ENCODE measurements at regions not wholly inside any gene's neighbourhood (a gene's known extent, or its start where the extent isn't known, plus 50 kb on each side); places are given as distances from the start of the nearest gene placed in this dataset.

GRCh38 chr2:128797533-128797932 is 478.9 kb upstream of the HS6ST1 start:
- no peak overlapping the region for H3K4me2 ChIP-seq
- no peaks in the 10 kb centered on the region for H3K36me3 ChIP-seq
- H3K27me3 ChIP-seq: no peaks in the 10 kb centered on the region
- H4K20me1 ChIP-seq: no peaks in the 10 kb centered on the region
- no peak overlapping the region for H3K27ac ChIP-seq
- peaks cover 11% of the 10 kb centered on the region for H3K4me1 ChIP-seq
- TF ChIP-seq Cebpa-rat (IDR thresholded peaks at IDR 0.05): no peak
- no peak overlapping the region for H3K4me3 ChIP-seq
- no peak overlapping the region for H3K9ac ChIP-seq
- no peaks in the 10 kb centered on the region for H3K9me3 ChIP-seq

GRCh38 chr2:128797937-128798336 is 479.3 kb upstream of the HS6ST1 start:
- TF ChIP-seq Cebpa-rat (IDR thresholded peaks at IDR 0.05): no peak
- no peaks in the 10 kb centered on the region for H3K36me3 ChIP-seq
- no peaks in the 10 kb centered on the region for H4K20me1 ChIP-seq
- no peak overlapping the region for H3K9ac ChIP-seq
- no peaks in the 10 kb centered on the region for H3K27me3 ChIP-seq
- H3K4me3 ChIP-seq: no peak overlapping the region
- peaks cover 8% of the 10 kb centered on the region; the same call in 1 of the 2 replicates for H3K4me1 ChIP-seq
- H3K27ac ChIP-seq: no peak overlapping the region
- H3K9me3 ChIP-seq: no peaks in the 10 kb centered on the region
- no peak overlapping the region for H3K4me2 ChIP-seq

- H3K27me3 ChIP-seq: no peaks in the 10 kb centered on the region
- H3K4me3 ChIP-seq: no peak overlapping the region
- no peaks in the 10 kb centered on the region for H3K36me3 ChIP-seq
- no peak overlapping the region for H3K4me2 ChIP-seq
- no peaks in the 10 kb centered on the region for H4K20me1 ChIP-seq
- H3K27ac ChIP-seq: no peak overlapping the region
- no peak for TF ChIP-seq Cebpa-rat (IDR thresholded peaks at IDR 0.05)
- H3K4me1 ChIP-seq: 0 out of 2 replicates have a peak, but pooled peaks cover under 1% of the 10 kb centered on the region
- no peaks in the 10 kb centered on the region for H3K9me3 ChIP-seq
- H3K9ac ChIP-seq: no peak overlapping the region
These were observed 480.0 kb upstream of the HS6ST1 start for GRCh38 chr2:128798502-128799283.

DNA sequence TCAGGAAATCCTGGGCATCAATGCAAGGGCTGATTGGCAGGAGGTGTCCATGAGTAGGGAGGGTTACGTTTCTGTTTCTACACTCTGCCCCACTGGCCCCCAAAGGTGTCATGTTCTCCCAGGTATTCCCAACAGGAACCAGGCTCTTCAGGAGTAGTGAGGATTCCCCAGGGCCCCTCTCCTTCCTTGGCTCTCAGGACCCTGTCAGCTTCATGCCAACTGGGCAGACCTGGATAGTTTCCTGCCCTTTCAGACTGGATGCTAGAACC is 480.6 kb upstream of the HS6ST1 start:
- no peaks in the 10 kb centered on the region for H4K20me1 ChIP-seq
- H3K4me3 ChIP-seq: no peak overlapping the region
- H3K27ac ChIP-seq: no peak overlapping the region
- no peaks in the 10 kb centered on the region for H3K36me3 ChIP-seq
- no peaks in the 10 kb centered on the region for H3K4me1 ChIP-seq
- no peak overlapping the region for H3K4me2 ChIP-seq
- no peaks in the 10 kb centered on the region for H3K9me3 ChIP-seq
- no peak overlapping the region for H3K9ac ChIP-seq
- H3K27me3 ChIP-seq: no peaks in the 10 kb centered on the region
- no peak for TF ChIP-seq Cebpa-rat (IDR thresholded peaks at IDR 0.05)

DNA sequence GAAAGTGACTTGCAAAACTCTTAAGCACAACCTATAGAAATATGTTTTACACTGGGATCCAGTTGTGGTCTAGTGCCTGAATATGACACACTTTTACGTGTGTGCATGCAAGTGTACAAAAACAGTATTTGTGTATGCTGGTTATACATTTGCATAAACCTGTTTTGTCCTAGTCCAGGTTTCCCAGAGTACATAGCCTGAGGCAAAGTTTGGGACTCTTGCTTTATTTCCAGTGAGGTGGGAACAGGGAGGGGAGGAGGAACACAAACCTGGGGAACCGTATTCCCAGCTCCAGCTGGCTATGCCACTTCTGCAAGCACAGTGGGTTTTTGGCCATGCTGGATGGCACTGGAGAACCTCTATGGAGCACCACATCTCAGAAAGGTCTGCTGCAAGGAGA is 481.1 kb upstream of the HS6ST1 start:
- Histone ChIP-seq H3K27ac (no peak overlapping the region), H3K9ac (no peak overlapping the region), H3K9me3 (no peaks in the 10 kb centered on the region), H3K4me1 (no peaks in the 10 kb centered on the region), H4K20me1 (no peaks in the 10 kb centered on the region), H3K27me3 (no peaks in the 10 kb centered on the region), H3K4me2 (no peak overlapping the region), H3K4me3 (no peak overlapping the region), H3K36me3 (no peaks in the 10 kb centered on the region)
- no peak for TF ChIP-seq Cebpa-rat (IDR thresholded peaks at IDR 0.05)

- Histone ChIP-seq H3K27ac (no peak overlapping the region), H3K27me3 (no peaks in the 10 kb centered on the region), H3K9ac (no peak overlapping the region), H3K9me3 (no peaks in the 10 kb centered on the region), H3K4me1 (no peaks in the 10 kb centered on the region), H3K4me2 (no peak overlapping the region), H3K36me3 (no peaks in the 10 kb centered on the region), H3K4me3 (no peak overlapping the region), H4K20me1 (no peaks in the 10 kb centered on the region)
- no peak for TF ChIP-seq Cebpa-rat (IDR thresholded peaks at IDR 0.05)
These were observed 482.9 kb upstream of the HS6ST1 start for GRCh38 chr2:128801576-128801975.

GRCh38 chr2:128803222-128803621 is 484.6 kb upstream of the HS6ST1 start:
- Histone ChIP-seq H3K27me3 (no peaks in the 10 kb centered on the region), H3K4me3 (no peak overlapping the region), H3K4me2 (no peak overlapping the region), H3K9me3 (peaks cover 5% of the 10 kb centered on the region; the same call in 1 of the 2 replicates), H4K20me1 (no peaks in the 10 kb centered on the region), H3K27ac (no peak overlapping the region), H3K4me1 (no peaks in the 10 kb centered on the region), H3K9ac (no peak overlapping the region), H3K36me3 (no peaks in the 10 kb centered on the region)
- TF ChIP-seq Cebpa-rat (IDR thresholded peaks at IDR 0.05): no peak

GRCh38 chr2:128805237-128805636 is 486.6 kb upstream of the HS6ST1 start:
- Histone ChIP-seq H3K4me2 (no peak overlapping the region), H4K20me1 (no peaks in the 10 kb centered on the region), H3K4me3 (no peak overlapping the region), H3K4me1 (0 out of 2 replicates have a peak, but pooled peaks cover 4% of the 10 kb centered on the region), H3K27ac (no peak overlapping the region), H3K9ac (no peak overlapping the region), H3K9me3 (peaks cover 20% of the 10 kb centered on the region), H3K27me3 (no peaks in the 10 kb centered on the region), H3K36me3 (no peaks in the 10 kb centered on the region)
- no peak for TF ChIP-seq Cebpa-rat (IDR thresholded peaks at IDR 0.05)

- Histone ChIP-seq H4K20me1 (no peaks in the 10 kb centered on the region), H3K4me3 (no peak overlapping the region), H3K4me1 (0 out of 2 replicates have a peak, but pooled peaks cover 4% of the 10 kb centered on the region), H3K36me3 (no peaks in the 10 kb centered on the region), H3K4me2 (no peak overlapping the region), H3K27me3 (no peaks in the 10 kb centered on the region), H3K9ac (no peak overlapping the region), H3K27ac (no peak overlapping the region), H3K9me3 (peaks cover 27% of the 10 kb centered on the region)
- no peak for TF ChIP-seq Cebpa-rat (IDR thresholded peaks at IDR 0.05)
These were observed 487.2 kb upstream of the HS6ST1 start for GRCh38 chr2:128805918-128806317.

DNA sequence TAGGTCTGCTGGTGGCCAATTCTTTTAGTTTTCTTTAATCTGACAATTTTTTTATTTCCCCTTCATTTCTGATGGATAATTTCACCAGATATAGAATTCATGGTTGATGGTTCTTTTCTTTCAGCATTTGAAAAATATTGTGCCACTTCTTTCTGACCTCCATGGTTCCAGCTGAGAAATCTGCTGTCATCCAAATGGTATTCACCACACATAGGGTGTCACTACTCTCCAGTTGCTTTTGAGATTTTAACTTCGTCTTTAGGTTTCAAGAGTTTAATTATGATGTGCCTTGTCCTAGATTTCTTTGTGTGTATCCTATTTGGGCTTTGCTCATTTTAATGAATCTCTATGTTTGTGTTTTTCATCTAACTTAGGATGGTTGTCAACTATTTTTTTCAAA is 488.6 kb upstream of the HS6ST1 start:
- Histone ChIP-seq H3K27me3 (no peaks in the 10 kb centered on the region), H3K36me3 (no peaks in the 10 kb centered on the region)

More for the DNA sequence above, 488.6 kb upstream of the HS6ST1 start:
- Histone ChIP-seq H4K20me1 (no peaks in the 10 kb centered on the region), H3K4me1 (0 out of 2 replicates have a peak, but pooled peaks cover 4% of the 10 kb centered on the region), H3K4me3 (no peak overlapping the region), H3K4me2 (no peak overlapping the region), H3K9ac (no peak overlapping the region), H3K27ac (no peak overlapping the region), H3K9me3 (peaks cover 38% of the 10 kb centered on the region)
- no peak for TF ChIP-seq Cebpa-rat (IDR thresholded peaks at IDR 0.05)

All from BLaER1 (cell line).